Endothelial cell (in vitro differentiated cells): ENCODE measurements at regions not wholly inside any gene's neighbourhood (a gene's known extent, or its start where the extent isn't known, plus 50 kb on each side); places are given as distances from the start of the nearest gene placed in this dataset.
"Not testable (repeated sequence)": the region's sequence is repeated elsewhere in the genome, so short reads cannot be mapped to it uniquely, and the experiment has no call there.

Experiments used
- DNase-seq: peaks from one replicate; pipeline ENCODE4 v3.0.0; 2021; ENCODE audit warnings: low spot score
- H3K27ac Mint-ChIP-seq: one replicate; pipeline ENCODE4 v1.8.0; 2021; ENCODE audit warnings: mixed read lengths, inconsistent platforms; ENCODE audit not compliant: unreplicated experiment
- H3K27me3 Mint-ChIP-seq: one replicate; pipeline ENCODE4 v1.8.0; 2021; ENCODE audit warnings: mild to moderate bottlenecking, moderate library complexity, mixed read lengths, inconsistent platforms; ENCODE audit not compliant: unreplicated experiment
- H3K36me3 Mint-ChIP-seq: one replicate; pipeline ENCODE4 v1.8.0; 2021; ENCODE audit warnings: mild to moderate bottlenecking, low read depth, mixed read lengths, inconsistent platforms; ENCODE audit not compliant: unreplicated experiment
- H3K4me1 Mint-ChIP-seq: one replicate; pipeline ENCODE4 v1.8.0; 2021; ENCODE audit warnings: mild to moderate bottlenecking, mixed read lengths, inconsistent platforms; ENCODE audit not compliant: unreplicated experiment
- H3K4me3 Mint-ChIP-seq: one replicate; pipeline ENCODE4 v1.8.0; 2021; ENCODE audit warnings: mild to moderate bottlenecking, mixed read lengths, inconsistent platforms; ENCODE audit not compliant: unreplicated experiment
- H3K9me3 Mint-ChIP-seq: one replicate; pipeline ENCODE4 v1.8.0; 2021; ENCODE audit warnings: mixed read lengths, inconsistent platforms; ENCODE audit not compliant: unreplicated experiment
- TF ChIP-seq, protein P1 (sequence below): fragments of 200-600 bp; sonication (generic); IDR thresholded peaks from one replicate; pipeline ENCODE4 v1.5.0; 2021; ENCODE audit warnings: antibody characterized with exemption; ENCODE audit not compliant: unreplicated experiment

DNA sequence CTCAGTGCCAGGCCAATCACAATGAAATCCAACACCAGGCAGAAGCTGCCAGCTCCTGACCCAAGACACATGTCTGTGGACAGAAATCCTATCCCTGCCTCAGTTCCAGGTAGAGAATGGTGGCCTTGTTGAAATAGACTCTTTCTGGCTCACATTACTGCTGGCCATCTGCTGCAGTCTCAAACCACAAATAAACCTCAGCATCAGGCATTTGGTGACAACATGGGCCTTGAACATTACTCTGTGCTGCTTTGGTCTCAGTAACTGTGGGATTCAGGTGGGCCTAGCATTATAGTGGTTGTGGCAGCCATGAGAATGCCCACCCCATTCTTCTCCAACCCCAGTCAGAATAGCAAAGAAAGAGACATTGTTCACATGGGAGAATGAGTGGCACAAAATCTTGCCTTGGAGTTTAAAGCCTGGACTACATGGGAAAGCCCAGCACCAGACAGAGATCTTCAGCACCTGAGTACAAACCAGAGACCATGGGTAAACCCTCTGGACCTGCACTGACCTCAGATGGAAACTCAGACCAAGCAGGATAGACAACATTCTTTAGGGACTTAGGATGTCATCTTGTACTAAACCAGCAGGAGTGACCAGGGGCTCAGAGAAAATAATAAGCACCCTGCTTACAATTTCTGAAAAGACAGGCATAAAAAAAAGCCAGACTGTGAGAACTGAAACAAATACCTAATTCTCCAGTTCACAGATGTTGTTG is 50.4 kb upstream of the TRAM1L1 start:
- DNase-seq = no peak
- no peaks in the 10 kb centered on the region for H3K9me3 Mint-ChIP-seq

DNA sequence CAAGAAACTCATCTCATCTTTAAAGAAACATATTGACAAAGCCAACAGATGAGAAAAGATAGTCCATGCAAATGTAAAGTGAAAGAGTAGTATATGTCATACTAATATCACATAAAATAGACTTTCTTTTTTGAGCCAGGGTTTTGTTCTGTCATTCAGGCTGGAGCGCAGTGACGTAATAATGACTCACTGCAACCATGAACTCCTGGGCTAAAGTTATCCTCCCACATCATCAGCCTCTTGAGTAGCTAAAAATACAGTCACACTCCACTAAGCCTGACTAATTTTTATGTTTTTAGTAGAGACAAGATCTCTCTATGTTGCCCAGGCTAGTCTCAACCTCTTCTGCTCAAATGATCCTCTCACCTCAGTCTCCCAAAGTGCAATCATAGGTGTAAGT is 51.8 kb upstream of the TRAM1L1 start:
- TF ChIP-seq, protein P1, sequence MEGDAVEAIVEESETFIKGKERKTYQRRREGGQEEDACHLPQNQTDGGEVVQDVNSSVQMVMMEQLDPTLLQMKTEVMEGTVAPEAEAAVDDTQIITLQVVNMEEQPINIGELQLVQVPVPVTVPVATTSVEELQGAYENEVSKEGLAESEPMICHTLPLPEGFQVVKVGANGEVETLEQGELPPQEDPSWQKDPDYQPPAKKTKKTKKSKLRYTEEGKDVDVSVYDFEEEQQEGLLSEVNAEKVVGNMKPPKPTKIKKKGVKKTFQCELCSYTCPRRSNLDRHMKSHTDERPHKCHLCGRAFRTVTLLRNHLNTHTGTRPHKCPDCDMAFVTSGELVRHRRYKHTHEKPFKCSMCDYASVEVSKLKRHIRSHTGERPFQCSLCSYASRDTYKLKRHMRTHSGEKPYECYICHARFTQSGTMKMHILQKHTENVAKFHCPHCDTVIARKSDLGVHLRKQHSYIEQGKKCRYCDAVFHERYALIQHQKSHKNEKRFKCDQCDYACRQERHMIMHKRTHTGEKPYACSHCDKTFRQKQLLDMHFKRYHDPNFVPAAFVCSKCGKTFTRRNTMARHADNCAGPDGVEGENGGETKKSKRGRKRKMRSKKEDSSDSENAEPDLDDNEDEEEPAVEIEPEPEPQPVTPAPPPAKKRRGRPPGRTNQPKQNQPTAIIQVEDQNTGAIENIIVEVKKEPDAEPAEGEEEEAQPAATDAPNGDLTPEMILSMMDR = no peak
- no peak overlapping the region for H3K27ac Mint-ChIP-seq
- no peak overlapping the region for H3K4me3 Mint-ChIP-seq
- H3K4me1 Mint-ChIP-seq = no peaks in the 10 kb centered on the region
- H3K9me3 Mint-ChIP-seq = no peaks in the 10 kb centered on the region
- H3K36me3 Mint-ChIP-seq = no peaks in the 10 kb centered on the region
- no peak for DNase-seq
- no peaks in the 10 kb centered on the region for H3K27me3 Mint-ChIP-seq

More for the DNA sequence above, 50.4 kb upstream of the TRAM1L1 start:
- TF ChIP-seq, protein P1 = no peak
- no peaks in the 10 kb centered on the region for H3K27me3 Mint-ChIP-seq
- H3K36me3 Mint-ChIP-seq = no peaks in the 10 kb centered on the region
- H3K4me1 Mint-ChIP-seq = no peaks in the 10 kb centered on the region
- H3K4me3 Mint-ChIP-seq = no peak overlapping the region
- no peak overlapping the region for H3K27ac Mint-ChIP-seq

DNA sequence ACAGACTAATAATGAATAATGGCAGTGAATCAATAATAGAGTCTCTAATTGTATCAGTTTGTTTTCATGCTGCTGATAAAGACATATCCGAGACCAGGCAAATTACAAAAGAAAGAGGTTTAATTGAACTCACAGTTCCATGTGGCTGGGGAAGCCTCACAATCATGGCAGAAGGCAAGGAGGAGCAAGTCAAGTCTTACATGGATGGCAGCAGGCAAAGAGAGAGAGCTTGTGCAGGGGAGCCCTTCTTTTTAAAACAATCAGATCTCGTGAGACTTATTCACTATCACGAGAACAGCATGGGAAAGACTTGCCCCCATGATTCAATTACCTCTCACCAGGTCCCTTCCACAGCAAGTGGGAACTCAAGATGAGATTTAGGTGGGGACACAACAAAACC is 53.4 kb upstream of the TRAM1L1 start:
- H3K9me3 Mint-ChIP-seq, H3K27me3 Mint-ChIP-seq, H3K36me3 Mint-ChIP-seq, H3K27ac Mint-ChIP-seq, H3K4me1 Mint-ChIP-seq, H3K4me3 Mint-ChIP-seq, DNase-seq: not testable (repeated sequence)

DNA sequence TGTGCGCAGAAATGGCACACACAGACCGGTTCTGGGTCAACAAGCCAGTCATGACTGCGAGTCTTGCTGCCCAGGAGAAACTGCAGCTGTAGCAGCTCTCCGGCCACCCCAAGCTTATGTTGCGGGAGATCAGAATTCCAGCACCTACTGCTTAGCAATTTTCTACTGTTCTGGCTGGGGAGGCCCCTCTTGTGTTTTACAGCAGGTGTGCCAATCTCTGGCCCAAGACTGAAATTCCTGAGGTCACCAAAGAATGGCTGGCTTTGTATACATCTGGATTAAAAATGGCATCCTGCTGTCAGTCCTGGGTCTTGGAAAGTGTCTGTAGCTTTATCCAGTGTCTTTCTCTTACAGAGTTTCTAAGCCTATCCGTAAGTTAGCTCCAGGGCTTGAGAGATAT is 68.9 kb upstream of the TRAM1L1 start:
- no peaks in the 10 kb centered on the region for H3K27me3 Mint-ChIP-seq
- DNase-seq = no peak
- H3K9me3 Mint-ChIP-seq = no peaks in the 10 kb centered on the region

DNA sequence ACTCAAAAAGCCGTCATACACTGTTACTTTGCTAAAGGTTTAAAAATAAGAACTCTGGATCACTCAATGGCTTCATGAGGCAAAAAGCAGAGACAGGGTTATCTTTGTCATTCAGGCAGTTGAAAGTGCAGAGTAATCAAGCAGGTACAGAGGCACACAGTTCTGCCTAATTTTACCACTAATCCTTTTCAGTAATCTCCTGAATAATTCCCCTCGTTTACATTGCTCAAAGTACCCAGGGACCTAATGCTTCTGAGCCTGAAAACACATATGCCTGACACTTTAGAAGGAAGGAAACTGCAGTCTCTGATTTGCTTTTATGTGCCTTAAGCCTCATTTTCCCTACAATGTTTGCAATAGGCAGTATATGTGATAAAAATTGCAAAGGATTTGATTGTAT is 71.4 kb upstream of the TRAM1L1 start:
- Mint-ChIP-seq H3K9me3 (no peaks in the 10 kb centered on the region), H3K27me3 (no peaks in the 10 kb centered on the region), H3K36me3 (no peaks in the 10 kb centered on the region), H3K4me3 (no peak overlapping the region), H3K27ac (no peak overlapping the region), H3K4me1 (no peaks in the 10 kb centered on the region)
- DNase-seq = no peak
- TF ChIP-seq, protein P1 = no peak

More for the DNA sequence above, 68.9 kb upstream of the TRAM1L1 start:
- no peak overlapping the region for H3K27ac Mint-ChIP-seq
- no peaks in the 10 kb centered on the region for H3K4me1 Mint-ChIP-seq
- TF ChIP-seq, protein P1 = no peak
- no peaks in the 10 kb centered on the region for H3K36me3 Mint-ChIP-seq
- H3K4me3 Mint-ChIP-seq = no peak overlapping the region
